H9 (cell line): ENCODE measurements at regions not wholly inside any gene's neighbourhood (a gene's known extent, or its start where the extent isn't known, plus 50 kb on each side); places are given as distances from the start of the nearest gene placed in this dataset.

Source experiments
- DNase-seq: peaks from one replicate; pipeline ENCODE4 v3.0.0-alpha.2; 2017
- H2AFZ ChIP-seq: one replicate; pipeline ENCODE4 v1.6.1; 2013; ENCODE audit warnings: mild to moderate bottlenecking, low read length, control low read depth, moderate library complexity
- H2AK5ac ChIP-seq: 2 replicates; pipeline ENCODE4 v1.6.1; 2013; ENCODE audit warnings: low read length, control low read depth, mixed read lengths; ENCODE audit not compliant: insufficient read length
- H2BK120ac ChIP-seq: one replicate; pipeline ENCODE4 v1.6.1; 2013; ENCODE audit warnings: low read depth, mild to moderate bottlenecking, low read length, control low read depth, inconsistent platforms; ENCODE audit not compliant: poor library complexity, severe bottlenecking
- H2BK12ac ChIP-seq: 2 replicates; pipeline ENCODE4 v1.6.1; 2013; ENCODE audit warnings: low read length, control low read depth, mixed read lengths, low read depth; ENCODE audit not compliant: insufficient read length
- H2BK15ac ChIP-seq: 2 replicates; pipeline ENCODE4 v1.6.1; 2013; ENCODE audit warnings: low read depth, low read length, control low read depth
- H2BK20ac ChIP-seq: one replicate; pipeline ENCODE4 v1.6.1; 2013; ENCODE audit warnings: low read depth, mild to moderate bottlenecking, low read length, control low read depth, inconsistent platforms; ENCODE audit not compliant: poor library complexity, severe bottlenecking
- H2BK5ac ChIP-seq: 2 replicates; pipeline ENCODE4 v1.6.1; 2013; ENCODE audit warnings: low read length, control low read depth, mixed read lengths; ENCODE audit not compliant: insufficient read length
- H3K14ac ChIP-seq: 2 replicates; pipeline ENCODE4 v1.6.1; 2013; ENCODE audit warnings: low read length, control low read depth; ENCODE audit not compliant: insufficient read depth
- H3K18ac ChIP-seq: 2 replicates; pipeline ENCODE4 v1.6.1; 2013; ENCODE audit warnings: low read depth, mild to moderate bottlenecking, mixed read lengths, low read length, control low read depth; ENCODE audit not compliant: insufficient read length
- H3K23ac ChIP-seq: 2 replicates; pipeline ENCODE4 v1.6.1; 2013; ENCODE audit warnings: low read length, control low read depth, mixed read lengths, low read depth; ENCODE audit not compliant: insufficient read length
- H3K23me2 ChIP-seq: 2 replicates; pipeline ENCODE4 v1.6.1; 2013; ENCODE audit warnings: low read depth, mild to moderate bottlenecking, mixed read lengths, low read length, control low read depth; ENCODE audit not compliant: insufficient read length, poor library complexity, severe bottlenecking
- H3K27ac ChIP-seq: 2 replicates; pipeline ENCODE4 v1.5.1; 2013; ENCODE audit warnings: low read length, control low read depth, mixed read lengths, low read depth; ENCODE audit not compliant: insufficient read length
- H3K27me3 ChIP-seq: 2 replicates; pipeline ENCODE4 v1.6.1; 2013; ENCODE audit warnings: low read length, control low read depth, inconsistent platforms; ENCODE audit not compliant: insufficient read depth
- H3K4ac ChIP-seq: 2 replicates; pipeline ENCODE4 v1.6.1; 2013; ENCODE audit warnings: low read depth, mild to moderate bottlenecking, control low read depth, inconsistent platforms, low read length, moderate library complexity
- H3K4me1 ChIP-seq: 2 replicates; pipeline ENCODE4 v1.6.1; 2013; ENCODE audit warnings: low read length, control low read depth, inconsistent platforms; ENCODE audit not compliant: insufficient read depth
- H3K4me2 ChIP-seq: 2 replicates; pipeline ENCODE4 v1.6.1; 2013; ENCODE audit warnings: low read length, control low read depth, mixed read lengths; ENCODE audit not compliant: insufficient read length, insufficient read depth
- H3K56ac ChIP-seq: 2 replicates; pipeline ENCODE4 v1.6.1; 2013; ENCODE audit warnings: low read depth, mild to moderate bottlenecking, mixed read lengths, low read length, control low read depth; ENCODE audit not compliant: insufficient read length
- H3K79me1 ChIP-seq: 2 replicates; pipeline ENCODE4 v1.6.1; 2013; ENCODE audit warnings: low read depth, mild to moderate bottlenecking, moderate library complexity, low read length, control low read depth, inconsistent platforms; ENCODE audit not compliant: insufficient read depth, poor library complexity, severe bottlenecking
- H3K79me2 ChIP-seq: 2 replicates; pipeline ENCODE4 v1.6.1; 2013; ENCODE audit warnings: low read length, control low read depth, inconsistent platforms; ENCODE audit not compliant: insufficient read depth
- H3K9ac ChIP-seq: 2 replicates; pipeline ENCODE4 v1.6.1; 2013; ENCODE audit warnings: low read length, control low read depth, mixed read lengths; ENCODE audit not compliant: insufficient read length; ENCODE audit errors: extremely low read depth
- H3K9me3 ChIP-seq: one replicate; pipeline ENCODE4 v1.6.1; 2013; ENCODE audit warnings: low read depth, low read length, inconsistent platforms; ENCODE audit not compliant: control insufficient read depth
- H3T11ph ChIP-seq: one replicate; pipeline ENCODE4 v1.6.1; 2013; ENCODE audit warnings: mild to moderate bottlenecking, low read length, control low read depth, inconsistent platforms
- H4K20me1 ChIP-seq: one replicate; pipeline ENCODE4 v1.6.1; 2013; ENCODE audit not compliant: control insufficient read depth, insufficient read length, insufficient read depth
- H4K5ac ChIP-seq: 2 replicates; pipeline ENCODE4 v1.6.1; 2013; ENCODE audit warnings: low read depth, mild to moderate bottlenecking, mixed read lengths, low read length, control low read depth; ENCODE audit not compliant: insufficient read length
- H4K8ac ChIP-seq: replicated peaks from 2 replicates; pipeline ENCODE4 v1.6.1; 2013; ENCODE audit warnings: low read length, control low read depth, mixed read lengths, low read depth; ENCODE audit not compliant: insufficient read length
- H4K91ac ChIP-seq: 2 replicates; pipeline ENCODE4 v1.6.1; 2013; ENCODE audit warnings: low read depth, mild to moderate bottlenecking, moderate library complexity, mixed read lengths, low read length, control low read depth; ENCODE audit not compliant: insufficient read length
- H3K27ac Mint-ChIP-seq, 3 experiments: 2 replicates in 2 of 3; 3 replicates in 1 of 3; pipeline ENCODE4 v1.8.0; 2020 to 2021; ENCODE audit warnings: mixed read lengths in 3 of 3, mild to moderate bottlenecking in 1 of 3, moderate library complexity in 1 of 3
- H3K27me3 Mint-ChIP-seq: 2 replicates; pipeline ENCODE4 v1.8.0; 2021; ENCODE audit warnings: low read depth, mild to moderate bottlenecking, moderate library complexity, mixed read lengths
- H3K36me3 Mint-ChIP-seq, 3 experiments: 2 replicates in 2 of 3; 3 replicates in 1 of 3; pipeline ENCODE4 v1.8.0; 2020 to 2021; ENCODE audit warnings: low read depth in 3 of 3, mixed read lengths in 3 of 3; ENCODE audit not compliant: insufficient read depth in 1 of 3
- H3K4me1 Mint-ChIP-seq, 2 experiments: 2 replicates each; pipeline ENCODE4 v1.8.0; 2020; ENCODE audit warnings: mixed read lengths in 2 of 2
- H3K4me3 Mint-ChIP-seq, 2 experiments: 2 replicates in 1 of 2; 3 replicates in 1 of 2; pipeline ENCODE4 v1.8.0; 2020 to 2021; ENCODE audit warnings: mild to moderate bottlenecking in 2 of 2, mixed read lengths in 2 of 2, moderate library complexity in 1 of 2
- H3K9me3 Mint-ChIP-seq, 2 experiments: 2 replicates in 1 of 2; 3 replicates in 1 of 2; pipeline ENCODE4 v1.8.0; 2020; ENCODE audit warnings: mild to moderate bottlenecking in 2 of 2, mixed read lengths in 2 of 2, moderate library complexity in 1 of 2
- WGBS: extraction: QIAGEN DNeasy Blood & Tissue Kit; methylation state at CpG from one replicate; pipeline ENCODE4 v1.1.7; 2013; ENCODE audit warnings: missing lambda C conversion rate, low lambda C conversion rate, mixed read lengths; ENCODE audit not compliant: insufficient read length; ENCODE audit errors: extremely low coverage; 5-methylcytosine and 5-hydroxymethylcytosine counted together
- TF ChIP-seq, protein P1 (sequence below): fragments of 200-600 bp; sonication (generic); conservative IDR thresholded peaks from 3 replicates; pipeline ENCODE4 v1.8.0; 2021; ENCODE audit warnings: antibody characterized with exemption, mild to moderate bottlenecking

- Mint-ChIP-seq H3K9me3 (no peaks in the 10 kb centered on the region), H3K4me3 (no peak overlapping the region; a peak in 1 of 5 replicates), H3K4me1 (peaks cover 5 to 11% of the 10 kb centered on the region in 2 experiments), H3K27me3 (peaks cover 2% of the 10 kb centered on the region), H3K27ac (no peak overlapping the region), H3K36me3 (no peaks in the 10 kb centered on the region)
- Histone ChIP-seq H4K91ac (no peak overlapping the region), H3T11ph (no peak overlapping the region), H3K79me1 (no peaks in the 10 kb centered on the region), H3K9ac (no peak overlapping the region), H3K4me1 (no peaks in the 10 kb centered on the region), H4K5ac (no peak overlapping the region), H3K23me2 (no peaks in the 10 kb centered on the region), H2BK120ac (no peak overlapping the region), H3K18ac (no peak overlapping the region), H2BK20ac (no peak overlapping the region), H3K27me3 (no peaks in the 10 kb centered on the region), H4K20me1 (no peaks in the 10 kb centered on the region), H3K79me2 (no peaks in the 10 kb centered on the region), H4K8ac (no peak overlapping the region), H3K56ac (no peak overlapping the region), H3K4me2 (no peak overlapping the region), H3K9me3 (no peaks in the 10 kb centered on the region), H3K4ac (no peak overlapping the region), H2BK15ac (no peak overlapping the region), H2BK12ac (no peak overlapping the region), H3K14ac (no peak overlapping the region), H3K27ac (no peak overlapping the region), H2AK5ac (no peak overlapping the region), H2AFZ (no peak overlapping the region), H2BK5ac (no peak overlapping the region), H3K23ac (no peak overlapping the region)
- TF ChIP-seq, protein P1, sequence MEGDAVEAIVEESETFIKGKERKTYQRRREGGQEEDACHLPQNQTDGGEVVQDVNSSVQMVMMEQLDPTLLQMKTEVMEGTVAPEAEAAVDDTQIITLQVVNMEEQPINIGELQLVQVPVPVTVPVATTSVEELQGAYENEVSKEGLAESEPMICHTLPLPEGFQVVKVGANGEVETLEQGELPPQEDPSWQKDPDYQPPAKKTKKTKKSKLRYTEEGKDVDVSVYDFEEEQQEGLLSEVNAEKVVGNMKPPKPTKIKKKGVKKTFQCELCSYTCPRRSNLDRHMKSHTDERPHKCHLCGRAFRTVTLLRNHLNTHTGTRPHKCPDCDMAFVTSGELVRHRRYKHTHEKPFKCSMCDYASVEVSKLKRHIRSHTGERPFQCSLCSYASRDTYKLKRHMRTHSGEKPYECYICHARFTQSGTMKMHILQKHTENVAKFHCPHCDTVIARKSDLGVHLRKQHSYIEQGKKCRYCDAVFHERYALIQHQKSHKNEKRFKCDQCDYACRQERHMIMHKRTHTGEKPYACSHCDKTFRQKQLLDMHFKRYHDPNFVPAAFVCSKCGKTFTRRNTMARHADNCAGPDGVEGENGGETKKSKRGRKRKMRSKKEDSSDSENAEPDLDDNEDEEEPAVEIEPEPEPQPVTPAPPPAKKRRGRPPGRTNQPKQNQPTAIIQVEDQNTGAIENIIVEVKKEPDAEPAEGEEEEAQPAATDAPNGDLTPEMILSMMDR = no peak
- WGBS = no CpG with 5 or more reads among the region's 15 CpGs
- no peak for DNase-seq
Observed at GRCh38 chr19:13666165-13666564, 98.2 kb upstream of the MRI1 start.
